MCF 10A (cell line): ENCODE measurements at regions not wholly inside any gene's neighbourhood (a gene's known extent, or its start where the extent isn't known, plus 50 kb on each side); places are given as distances from the start of the nearest gene placed in this dataset.

Experiments used
- BruUV-seq: library from RNA; stranded (reverse); fragments of 400-500 nt; replicated peaks from 2 replicates; lab custom pipeline; 2021; lab: Mats Ljungman, UMichigan
- CTCF ChIA-PET: fragments of 300-600 bp; sonication (Branson Sonifier 250); formaldehyde crosslinking; extraction: SDS; loops from one replicate; lab custom pipeline; 2021; ENCODE audit warnings: antibody characterized with exemption, inconsistent platforms; lab: Yijun Ruan, JAX
- POLR2A ChIA-PET: fragments of 300-600, 350-650 bp; sonication (Branson Sonifier 250); formaldehyde crosslinking; extraction: SDS; loops from one replicate; lab custom pipeline; 2020; ENCODE audit warnings: antibody characterized with exemption, inconsistent platforms; lab: Yijun Ruan, JAX
- DNase-seq: peaks from one replicate; pipeline ENCODE4 v3.0.0-alpha.2; 2018; ENCODE audit not compliant: unreplicated experiment
- H3K27ac Mint-ChIP-seq: one replicate; pipeline ENCODE4 v1.8.0; 2022; ENCODE audit warnings: mild to moderate bottlenecking, low read depth, mixed read lengths; ENCODE audit not compliant: unreplicated experiment
- H3K27me3 Mint-ChIP-seq: one replicate; pipeline ENCODE4 v1.8.0; 2022; ENCODE audit warnings: mixed read lengths; ENCODE audit not compliant: insufficient read depth, unreplicated experiment
- H3K36me3 Mint-ChIP-seq: one replicate; pipeline ENCODE4 v1.8.0; 2022; ENCODE audit warnings: mild to moderate bottlenecking, moderate library complexity, mixed read lengths; ENCODE audit not compliant: insufficient read depth, unreplicated experiment
- H3K4me1 Mint-ChIP-seq: one replicate; pipeline ENCODE4 v1.8.0; 2022; ENCODE audit warnings: mixed read lengths; ENCODE audit not compliant: insufficient read depth, unreplicated experiment
- H3K4me3 Mint-ChIP-seq: one replicate; pipeline ENCODE4 v1.8.0; 2022; ENCODE audit warnings: mild to moderate bottlenecking, moderate library complexity, mixed read lengths; ENCODE audit not compliant: unreplicated experiment
- H3K9me3 Mint-ChIP-seq: one replicate; pipeline ENCODE4 v1.8.0; 2022; ENCODE audit warnings: mixed read lengths; ENCODE audit not compliant: unreplicated experiment
- CTCF ChIP-seq: fragments of 200-600 bp; IDR thresholded peaks from one replicate; pipeline ENCODE4 v1.8.0; 2022; ENCODE audit warnings: antibody characterized with exemption, mild to moderate bottlenecking; ENCODE audit not compliant: unreplicated experiment
- intact Hi-C: fragments of 100-400 bp; cut with micrococcal nuclease; formaldehyde crosslinking; loops from 2 replicates; pipeline ENCODE4 v1.14.1; 2022

- CTCF ChIA-PET: no interaction called here
- no peaks in the 10 kb centered on the region for H3K4me1 Mint-ChIP-seq
- intact Hi-C loops: no loop called here
- no peak for DNase-seq
- no peaks in the 10 kb centered on the region for H3K9me3 Mint-ChIP-seq
- H3K36me3 Mint-ChIP-seq: no peaks in the 10 kb centered on the region
- no TSS peak for BruUV-seq
- H3K27me3 Mint-ChIP-seq: peaks cover 18% of the 10 kb centered on the region
- no peak for TF ChIP-seq CTCF
- H3K27ac Mint-ChIP-seq: no peak overlapping the region
- POLR2A ChIA-PET: no interaction called here
- H3K4me3 Mint-ChIP-seq: no peak overlapping the region
Measured at GRCh38 chrX:39677978-39678791, 419.6 kb downstream of the BCOR start.

- TF ChIP-seq CTCF: no peak
- ChIA-PET POLR2A (no interaction called here), CTCF (interaction anchor here (0.6 kb wide), 1 partner anchor 523 kb away, joined by 3 read pairs; no protein-coding TSS in a partner anchor)
- DNase-seq: no peak
- Mint-ChIP-seq H3K4me1 (no peaks in the 10 kb centered on the region), H3K36me3 (no peaks in the 10 kb centered on the region), H3K4me3 (no peak overlapping the region), H3K27me3 (peaks cover 11% of the 10 kb centered on the region), H3K9me3 (no peaks in the 10 kb centered on the region), H3K27ac (no peak overlapping the region)
- BruUV-seq: no TSS peak
- intact Hi-C loops: no loop called here
Measured at GRCh38 chrX:39678914-39679313, 418.8 kb downstream of the BCOR start.

- no peak for DNase-seq
- no TSS peak for BruUV-seq
- Mint-ChIP-seq H3K36me3 (no peaks in the 10 kb centered on the region), H3K4me1 (no peaks in the 10 kb centered on the region), H3K9me3 (no peaks in the 10 kb centered on the region), H3K4me3 (no peak overlapping the region), H3K27ac (no peak overlapping the region), H3K27me3 (peaks cover 11% of the 10 kb centered on the region)
- intact Hi-C loops: no loop called here
- TF ChIP-seq CTCF: no peak
- CTCF ChIA-PET: interaction anchor here (0.6 to 0.9 kb wide), 2 partner anchors 522 to 587 kb away, joined by 3 to 5 read pairs; no protein-coding TSS in a partner anchor
- POLR2A ChIA-PET: no interaction called here
Measured at GRCh38 chrX:39679497-39680157, 418.1 kb downstream of the BCOR start.

GRCh38 chrX:39681885-39682284 lies 415.9 kb downstream of the BCOR start:
- H3K9me3 Mint-ChIP-seq: no peaks in the 10 kb centered on the region
- H3K27ac Mint-ChIP-seq: no peak overlapping the region
- TF ChIP-seq CTCF: no peak
- peaks cover 30% of the 10 kb centered on the region for H3K27me3 Mint-ChIP-seq
- POLR2A ChIA-PET: no interaction called here
- no peak for DNase-seq
- no peaks in the 10 kb centered on the region for H3K36me3 Mint-ChIP-seq
- intact Hi-C loops: no loop called here
- no peak overlapping the region for H3K4me3 Mint-ChIP-seq
- CTCF ChIA-PET: no interaction called here
- BruUV-seq: no TSS peak
- H3K4me1 Mint-ChIP-seq: no peaks in the 10 kb centered on the region
